K562 (cell line): ENCODE measurements at regions not wholly inside any gene's neighbourhood (a gene's known extent, or its start where the extent isn't known, plus 50 kb on each side); places are given as distances from the start of the nearest gene placed in this dataset.

Experiments used
- ETV1 ChIP-seq: fragments of 450-650 bp; conservative IDR thresholded peaks from 2 replicates; pipeline ENCODE4 v1.6.1; 2016; ENCODE audit warnings: missing genetic modification characterization, control low read depth, low read depth, missing compliant biosample characterization
- FOXJ3 ChIP-seq: sonication (generic); formaldehyde crosslinking; IDR thresholded peaks from 2 replicates; pipeline ENCODE4 v1.4.0; 2020; ENCODE audit warnings: mild to moderate bottlenecking, missing genetic modification reagents
- FOXK2 ChIP-seq, 2 experiments: fragments of 450-650 bp; IDR thresholded peaks in 1 of 2; conservative IDR thresholded peaks in 1 of 2; 2 replicates each; pipeline ENCODE4 v1.6.1; 2016; ENCODE audit warnings: low read depth in 2 of 2, mild to moderate bottlenecking in 1 of 2
- GATA2 ChIP-seq: sonication (generic); formaldehyde crosslinking; IDR thresholded peaks from 2 replicates; pipeline ENCODE4 v1.4.0; 2020; ENCODE audit warnings: mild to moderate bottlenecking, missing genetic modification reagents
- HDAC3 ChIP-seq: fragments of 450-650 bp; IDR thresholded peaks from 2 replicates; pipeline ENCODE4 v1.6.1; 2018; ENCODE audit warnings: borderline replicate concordance, mild to moderate bottlenecking, moderate library complexity; ENCODE audit not compliant: partially characterized antibody
- HMG20B ChIP-seq: fragments of 250-450 bp; sonication (Bioruptor Pico); IDR thresholded peaks from 2 replicates; pipeline ENCODE4 v1.5.0; 2021; ENCODE audit warnings: mild to moderate bottlenecking
- HMGN3 ChIP-seq: IDR thresholded peaks from 2 replicates; pipeline ENCODE4 v1.6.1; 2011; ENCODE audit warnings: borderline replicate concordance, low read depth, mild to moderate bottlenecking, mixed read lengths, low read length; ENCODE audit not compliant: insufficient read length; ENCODE audit errors: extremely low read depth
- MAFK ChIP-seq: IDR thresholded peaks from 2 replicates; pipeline ENCODE4 v1.6.1; 2011; ENCODE audit warnings: low read length, improper control_type of control experiment
- PHB ChIP-seq: fragments of 250-450 bp; sonication (Bioruptor Pico); IDR thresholded peaks from 2 replicates; pipeline ENCODE4 v1.5.0; 2021
- POLR3G ChIP-seq: IDR thresholded peaks from 2 replicates; pipeline ENCODE4 v1.6.1; 2011; ENCODE audit not compliant: insufficient read length, insufficient replicate concordance; ENCODE audit errors: extremely low read depth
- THRB ChIP-seq: fragments of 450-650 bp; formaldehyde crosslinking; conservative IDR thresholded peaks from 2 replicates; pipeline ENCODE4 v1.4.0; 2022; ENCODE audit warnings: mild to moderate bottlenecking, missing genetic modification characterization
- UBTF ChIP-seq, 2 experiments: IDR thresholded peaks; 2 replicates each; pipeline ENCODE4 v1.6.1; 2012; ENCODE audit warnings: improper control_type of control experiment in 2 of 2, low read depth in 2 of 2, low read length in 2 of 2, borderline replicate concordance in 1 of 2
- ZHX1 ChIP-seq: fragments of 150-350 bp; conservative IDR thresholded peaks from 2 replicates; pipeline ENCODE4 v1.6.1; 2014; ENCODE audit warnings: low read length
- ZNF79 ChIP-seq: fragments of 250-450 bp; sonication (Bioruptor Pico); IDR thresholded peaks from 2 replicates; pipeline ENCODE4 v1.4.0; 2020; ENCODE audit warnings: low read depth, mild to moderate bottlenecking, moderate library complexity
- TF ChIP-seq, protein P1 (sequence below), 2 experiments: IDR thresholded peaks in 1 of 2; conservative IDR thresholded peaks in 1 of 2; 2 replicates each; pipeline ENCODE4 v1.6.1; 2016; ENCODE audit warnings: low read depth in 2 of 2, mild to moderate bottlenecking in 1 of 2, missing compliant biosample characterization in 1 of 2, missing genetic modification characterization in 1 of 2, moderate library complexity in 1 of 2
- TF ChIP-seq, protein P2 (sequence below), 3 experiments: IDR thresholded peaks in 2 of 3; conservative IDR thresholded peaks in 1 of 3; 2 replicates each; pipeline ENCODE4 v1.5.1; 2011 to 2012; ENCODE audit warnings: low read length in 3 of 3, mild to moderate bottlenecking in 3 of 3, control low read depth in 2 of 3, improper control_type of control experiment in 1 of 3, inconsistent platforms in 1 of 3, low read depth in 1 of 3, mixed read lengths in 1 of 3, moderate library complexity in 1 of 3; ENCODE audit not compliant: insufficient read depth in 2 of 3

DNA sequence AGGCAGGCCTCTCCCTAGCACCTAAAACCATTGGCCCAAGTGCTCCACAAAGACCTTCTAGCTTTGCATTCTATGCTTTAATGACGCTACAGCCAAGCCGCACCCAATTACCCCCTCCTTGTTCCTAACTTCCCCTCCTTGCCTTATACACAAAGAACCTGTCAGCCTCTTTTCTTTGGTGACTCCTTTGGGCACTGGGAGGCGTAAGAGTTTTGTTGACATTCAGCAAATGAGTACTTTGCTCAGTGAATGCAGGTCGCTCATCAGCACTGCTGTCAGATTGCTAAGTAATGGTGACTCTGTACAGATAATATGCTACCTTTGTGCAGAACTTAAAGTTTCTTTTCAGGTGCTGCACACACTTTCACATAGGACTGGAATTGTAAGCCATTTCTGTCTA is 187.6 kb upstream of the FAM78B start (continued):
- TF ChIP-seq HMGN3 (no peak), HMG20B (CRISPR knock-in tag) (no peak), ETV1 (tag) (no peak), POLR3G (no peak), PHB (no peak), MAFK (no peak), UBTF (IDR thresholded peaks at IDR 0.05; ENCODE audit: borderline replicate concordance in 1 of 2, low read depth in 2 of 2, low read length in 2 of 2) (no peak), HDAC3 (no peak), ZHX1 (no peak), GATA2 (no peak), FOXJ3 (CRISPR knock-in tag) (no peak), THRB (CRISPR knock-in tag) (no peak), FOXK2 (conservative IDR thresholded peaks at IDR 0.05 in 1 of 2, IDR thresholded peaks at IDR 0.05 in 1 of 2; ENCODE audit: low read depth in 2 of 2) (0 out of 4 replicates have a peak, but pooled peaks of 1 of the 2 experiments have one; percentile 23), ZNF79 (CRISPR knock-in tag) (no peak)
- TF ChIP-seq, protein P1, sequence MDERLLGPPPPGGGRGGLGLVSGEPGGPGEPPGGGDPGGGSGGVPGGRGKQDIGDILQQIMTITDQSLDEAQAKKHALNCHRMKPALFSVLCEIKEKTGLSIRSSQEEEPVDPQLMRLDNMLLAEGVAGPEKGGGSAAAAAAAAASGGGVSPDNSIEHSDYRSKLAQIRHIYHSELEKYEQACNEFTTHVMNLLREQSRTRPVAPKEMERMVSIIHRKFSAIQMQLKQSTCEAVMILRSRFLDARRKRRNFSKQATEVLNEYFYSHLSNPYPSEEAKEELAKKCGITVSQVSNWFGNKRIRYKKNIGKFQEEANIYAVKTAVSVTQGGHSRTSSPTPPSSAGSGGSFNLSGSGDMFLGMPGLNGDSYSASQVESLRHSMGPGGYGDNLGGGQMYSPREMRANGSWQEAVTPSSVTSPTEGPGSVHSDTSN (CRISPR knock-in tag; IDR thresholded peaks at IDR 0.05; ENCODE audit: low read depth): no peak
- TF ChIP-seq, protein P1 (tag; conservative IDR thresholded peaks at IDR 0.05; ENCODE audit: low read depth): peak; percentile 50
- TF ChIP-seq, protein P2, sequence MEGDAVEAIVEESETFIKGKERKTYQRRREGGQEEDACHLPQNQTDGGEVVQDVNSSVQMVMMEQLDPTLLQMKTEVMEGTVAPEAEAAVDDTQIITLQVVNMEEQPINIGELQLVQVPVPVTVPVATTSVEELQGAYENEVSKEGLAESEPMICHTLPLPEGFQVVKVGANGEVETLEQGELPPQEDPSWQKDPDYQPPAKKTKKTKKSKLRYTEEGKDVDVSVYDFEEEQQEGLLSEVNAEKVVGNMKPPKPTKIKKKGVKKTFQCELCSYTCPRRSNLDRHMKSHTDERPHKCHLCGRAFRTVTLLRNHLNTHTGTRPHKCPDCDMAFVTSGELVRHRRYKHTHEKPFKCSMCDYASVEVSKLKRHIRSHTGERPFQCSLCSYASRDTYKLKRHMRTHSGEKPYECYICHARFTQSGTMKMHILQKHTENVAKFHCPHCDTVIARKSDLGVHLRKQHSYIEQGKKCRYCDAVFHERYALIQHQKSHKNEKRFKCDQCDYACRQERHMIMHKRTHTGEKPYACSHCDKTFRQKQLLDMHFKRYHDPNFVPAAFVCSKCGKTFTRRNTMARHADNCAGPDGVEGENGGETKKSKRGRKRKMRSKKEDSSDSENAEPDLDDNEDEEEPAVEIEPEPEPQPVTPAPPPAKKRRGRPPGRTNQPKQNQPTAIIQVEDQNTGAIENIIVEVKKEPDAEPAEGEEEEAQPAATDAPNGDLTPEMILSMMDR (IDR thresholded peaks at IDR 0.05 in 2 of 3, conservative IDR thresholded peaks at IDR 0.05 in 1 of 3; ENCODE audit: insufficient read depth in 2 of 3, low read depth in 1 of 3, low read length in 3 of 3): peak in 2 of 3 experiments; percentile 42 to 50; a peak in 3 of 6 replicates
